ENCODE measurements at regions not wholly inside any gene's neighbourhood (a gene's known extent, or its start where the extent isn't known, plus 50 kb on each side); places are given as distances from the start of the nearest gene placed in this dataset.

DNA sequence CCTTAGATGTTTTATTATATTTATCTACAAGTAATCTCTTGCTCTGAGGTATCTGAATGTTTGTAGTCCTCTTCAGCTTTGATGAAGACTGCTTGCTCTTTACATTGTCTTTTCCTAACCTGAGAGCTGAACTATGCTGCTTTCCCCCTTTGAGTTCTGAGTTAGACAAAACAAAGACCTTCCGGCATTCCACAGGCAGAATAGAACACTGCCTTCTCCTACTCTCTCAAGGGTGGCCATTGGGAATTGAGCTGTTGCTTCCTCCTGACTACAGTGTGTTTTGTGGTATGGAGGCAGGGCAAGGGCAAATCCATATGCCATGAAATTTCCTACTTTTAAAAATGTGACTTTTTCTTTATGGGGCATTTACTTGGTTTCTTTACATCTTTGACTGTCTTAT is 841.0 kb downstream of the FAM133A start:
- Mint-ChIP-seq H3K36me3 (peaks cover 14% of the 10 kb centered on the region), H3K27me3 (ENCODE audit: low read depth) (no peaks in the 10 kb centered on the region), H3K9me3 (peaks cover 15% of the 10 kb centered on the region), H3K4me1 (peaks cover 14% of the 10 kb centered on the region), H3K27ac (peak overlapping the region; percentile 86), H3K4me3 (no peak overlapping the region)
- ChIA-PET POLR2A (no interaction called here), CTCF (no interaction called here)
- ATAC-seq (peak; percentile 91), DNase-seq (ENCODE audit: low spot score) (no peak)
- TF ChIP-seq SMAD3 (CRISPR knock-in tag; IDR thresholded peaks at IDR 0.05; ENCODE audit: borderline replicate concordance) (no peak), PRRX2 (CRISPR knock-in tag; IDR thresholded peaks at IDR 0.05) (no peak), GRHL2 (CRISPR knock-in tag; IDR thresholded peaks at IDR 0.05; ENCODE audit: insufficient replicate concordance, severe bottlenecking) (no peak)
- TF ChIP-seq, protein P1, sequence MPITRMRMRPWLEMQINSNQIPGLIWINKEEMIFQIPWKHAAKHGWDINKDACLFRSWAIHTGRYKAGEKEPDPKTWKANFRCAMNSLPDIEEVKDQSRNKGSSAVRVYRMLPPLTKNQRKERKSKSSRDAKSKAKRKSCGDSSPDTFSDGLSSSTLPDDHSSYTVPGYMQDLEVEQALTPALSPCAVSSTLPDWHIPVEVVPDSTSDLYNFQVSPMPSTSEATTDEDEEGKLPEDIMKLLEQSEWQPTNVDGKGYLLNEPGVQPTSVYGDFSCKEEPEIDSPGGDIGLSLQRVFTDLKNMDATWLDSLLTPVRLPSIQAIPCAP (CRISPR knock-in tag; IDR thresholded peaks at IDR 0.05) = no peak
- TF ChIP-seq, protein P2, sequence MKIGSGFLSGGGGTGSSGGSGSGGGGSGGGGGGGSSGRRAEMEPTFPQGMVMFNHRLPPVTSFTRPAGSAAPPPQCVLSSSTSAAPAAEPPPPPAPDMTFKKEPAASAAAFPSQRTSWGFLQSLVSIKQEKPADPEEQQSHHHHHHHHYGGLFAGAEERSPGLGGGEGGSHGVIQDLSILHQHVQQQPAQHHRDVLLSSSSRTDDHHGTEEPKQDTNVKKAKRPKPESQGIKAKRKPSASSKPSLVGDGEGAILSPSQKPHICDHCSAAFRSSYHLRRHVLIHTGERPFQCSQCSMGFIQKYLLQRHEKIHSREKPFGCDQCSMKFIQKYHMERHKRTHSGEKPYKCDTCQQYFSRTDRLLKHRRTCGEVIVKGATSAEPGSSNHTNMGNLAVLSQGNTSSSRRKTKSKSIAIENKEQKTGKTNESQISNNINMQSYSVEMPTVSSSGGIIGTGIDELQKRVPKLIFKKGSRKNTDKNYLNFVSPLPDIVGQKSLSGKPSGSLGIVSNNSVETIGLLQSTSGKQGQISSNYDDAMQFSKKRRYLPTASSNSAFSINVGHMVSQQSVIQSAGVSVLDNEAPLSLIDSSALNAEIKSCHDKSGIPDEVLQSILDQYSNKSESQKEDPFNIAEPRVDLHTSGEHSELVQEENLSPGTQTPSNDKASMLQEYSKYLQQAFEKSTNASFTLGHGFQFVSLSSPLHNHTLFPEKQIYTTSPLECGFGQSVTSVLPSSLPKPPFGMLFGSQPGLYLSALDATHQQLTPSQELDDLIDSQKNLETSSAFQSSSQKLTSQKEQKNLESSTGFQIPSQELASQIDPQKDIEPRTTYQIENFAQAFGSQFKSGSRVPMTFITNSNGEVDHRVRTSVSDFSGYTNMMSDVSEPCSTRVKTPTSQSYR (CRISPR knock-in tag; IDR thresholded peaks at IDR 0.05) = no peak

DNA sequence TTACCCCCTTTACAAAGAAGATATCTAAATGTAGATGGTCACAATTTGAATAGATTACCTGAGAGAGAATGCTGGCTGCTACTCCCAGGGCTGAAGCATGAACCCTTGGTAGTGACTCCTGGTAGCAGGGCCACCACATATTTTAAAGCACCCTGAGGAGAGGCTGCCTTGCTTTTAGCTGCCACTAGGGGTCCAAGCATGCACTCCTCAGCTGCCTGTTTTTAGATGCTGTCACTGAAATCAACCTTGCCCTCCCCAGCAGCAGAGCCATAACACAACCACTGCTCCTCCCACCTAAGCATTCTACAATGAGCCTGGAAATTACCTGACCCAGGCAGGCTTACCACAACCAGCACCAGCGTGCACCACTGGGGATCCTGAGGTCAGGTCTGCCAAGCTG is 850.9 kb downstream of the FAM133A start:
- DNase-seq (ENCODE audit: low spot score) (no peak), ATAC-seq (peak; percentile 78)
- Mint-ChIP-seq H3K36me3 (peaks cover 57% of the 10 kb centered on the region), H3K4me3 (no peak overlapping the region), H3K4me1 (no peaks in the 10 kb centered on the region), H3K9me3 (peaks cover 58% of the 10 kb centered on the region), H3K27ac (no peak overlapping the region), H3K27me3 (ENCODE audit: low read depth) (no peaks in the 10 kb centered on the region; the same call in 1 of the 2 replicates)
- ChIA-PET POLR2A (no interaction called here), CTCF (interaction anchor here (1.0 kb wide), 1 partner anchor 32 kb away, joined by 3 read pairs; no protein-coding TSS in a partner anchor)
- TF ChIP-seq, protein P3, sequence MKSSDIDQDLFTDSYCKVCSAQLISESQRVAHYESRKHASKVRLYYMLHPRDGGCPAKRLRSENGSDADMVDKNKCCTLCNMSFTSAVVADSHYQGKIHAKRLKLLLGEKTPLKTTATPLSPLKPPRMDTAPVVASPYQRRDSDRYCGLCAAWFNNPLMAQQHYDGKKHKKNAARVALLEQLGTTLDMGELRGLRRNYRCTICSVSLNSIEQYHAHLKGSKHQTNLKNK (CRISPR knock-in tag; IDR thresholded peaks at IDR 0.05) = no peak
- TF ChIP-seq, protein P4, sequence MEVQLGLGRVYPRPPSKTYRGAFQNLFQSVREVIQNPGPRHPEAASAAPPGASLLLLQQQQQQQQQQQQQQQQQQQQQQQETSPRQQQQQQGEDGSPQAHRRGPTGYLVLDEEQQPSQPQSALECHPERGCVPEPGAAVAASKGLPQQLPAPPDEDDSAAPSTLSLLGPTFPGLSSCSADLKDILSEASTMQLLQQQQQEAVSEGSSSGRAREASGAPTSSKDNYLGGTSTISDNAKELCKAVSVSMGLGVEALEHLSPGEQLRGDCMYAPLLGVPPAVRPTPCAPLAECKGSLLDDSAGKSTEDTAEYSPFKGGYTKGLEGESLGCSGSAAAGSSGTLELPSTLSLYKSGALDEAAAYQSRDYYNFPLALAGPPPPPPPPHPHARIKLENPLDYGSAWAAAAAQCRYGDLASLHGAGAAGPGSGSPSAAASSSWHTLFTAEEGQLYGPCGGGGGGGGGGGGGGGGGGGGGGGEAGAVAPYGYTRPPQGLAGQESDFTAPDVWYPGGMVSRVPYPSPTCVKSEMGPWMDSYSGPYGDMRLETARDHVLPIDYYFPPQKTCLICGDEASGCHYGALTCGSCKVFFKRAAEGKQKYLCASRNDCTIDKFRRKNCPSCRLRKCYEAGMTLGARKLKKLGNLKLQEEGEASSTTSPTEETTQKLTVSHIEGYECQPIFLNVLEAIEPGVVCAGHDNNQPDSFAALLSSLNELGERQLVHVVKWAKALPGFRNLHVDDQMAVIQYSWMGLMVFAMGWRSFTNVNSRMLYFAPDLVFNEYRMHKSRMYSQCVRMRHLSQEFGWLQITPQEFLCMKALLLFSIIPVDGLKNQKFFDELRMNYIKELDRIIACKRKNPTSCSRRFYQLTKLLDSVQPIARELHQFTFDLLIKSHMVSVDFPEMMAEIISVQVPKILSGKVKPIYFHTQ (CRISPR knock-in tag; IDR thresholded peaks at IDR 0.05) = no peak
- TF ChIP-seq ZNF232 (CRISPR knock-in tag; IDR thresholded peaks at IDR 0.05) = no peak

DNA sequence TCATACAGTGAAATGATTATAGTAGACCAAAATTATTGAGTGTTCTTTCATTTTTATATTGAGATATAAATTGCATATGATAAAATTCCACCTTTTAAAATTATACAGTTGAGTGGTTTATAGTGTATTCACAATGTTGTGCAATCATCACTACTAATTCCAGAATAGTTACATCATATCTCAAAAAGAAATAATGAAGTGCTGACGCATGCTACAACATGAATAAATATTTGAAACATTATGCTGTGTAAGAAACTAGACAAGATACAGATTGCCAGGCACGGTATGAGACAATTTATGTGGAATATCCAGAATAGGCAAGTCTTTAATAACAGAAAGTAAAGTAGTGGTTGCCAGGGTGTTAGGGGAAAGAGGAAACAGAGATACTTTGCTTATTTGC is 871.7 kb downstream of the FAM133A start:
- CTCF ChIA-PET = no interaction called here
- no peak for ATAC-seq

More for the DNA sequence above, 871.7 kb downstream of the FAM133A start:
- no peak overlapping the region for H3K27ac Mint-ChIP-seq
- POLR2A ChIA-PET = no interaction called here
- peaks cover 6% of the 10 kb centered on the region for H3K36me3 Mint-ChIP-seq
- no peak overlapping the region for H3K4me3 Mint-ChIP-seq
- H3K4me1 Mint-ChIP-seq = peaks cover 6% of the 10 kb centered on the region
- peaks cover 6% of the 10 kb centered on the region for H3K9me3 Mint-ChIP-seq
- TF ChIP-seq, protein P5, sequence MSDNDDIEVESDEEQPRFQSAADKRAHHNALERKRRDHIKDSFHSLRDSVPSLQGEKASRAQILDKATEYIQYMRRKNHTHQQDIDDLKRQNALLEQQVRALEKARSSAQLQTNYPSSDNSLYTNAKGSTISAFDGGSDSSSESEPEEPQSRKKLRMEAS (CRISPR knock-in tag; IDR thresholded peaks at IDR 0.05) = no peak
- no peak for TF ChIP-seq NFATC4 (CRISPR knock-in tag; IDR thresholded peaks at IDR 0.05)
- TF ChIP-seq, protein P6, sequence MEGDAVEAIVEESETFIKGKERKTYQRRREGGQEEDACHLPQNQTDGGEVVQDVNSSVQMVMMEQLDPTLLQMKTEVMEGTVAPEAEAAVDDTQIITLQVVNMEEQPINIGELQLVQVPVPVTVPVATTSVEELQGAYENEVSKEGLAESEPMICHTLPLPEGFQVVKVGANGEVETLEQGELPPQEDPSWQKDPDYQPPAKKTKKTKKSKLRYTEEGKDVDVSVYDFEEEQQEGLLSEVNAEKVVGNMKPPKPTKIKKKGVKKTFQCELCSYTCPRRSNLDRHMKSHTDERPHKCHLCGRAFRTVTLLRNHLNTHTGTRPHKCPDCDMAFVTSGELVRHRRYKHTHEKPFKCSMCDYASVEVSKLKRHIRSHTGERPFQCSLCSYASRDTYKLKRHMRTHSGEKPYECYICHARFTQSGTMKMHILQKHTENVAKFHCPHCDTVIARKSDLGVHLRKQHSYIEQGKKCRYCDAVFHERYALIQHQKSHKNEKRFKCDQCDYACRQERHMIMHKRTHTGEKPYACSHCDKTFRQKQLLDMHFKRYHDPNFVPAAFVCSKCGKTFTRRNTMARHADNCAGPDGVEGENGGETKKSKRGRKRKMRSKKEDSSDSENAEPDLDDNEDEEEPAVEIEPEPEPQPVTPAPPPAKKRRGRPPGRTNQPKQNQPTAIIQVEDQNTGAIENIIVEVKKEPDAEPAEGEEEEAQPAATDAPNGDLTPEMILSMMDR (IDR thresholded peaks at IDR 0.05) = no peak
- TF ChIP-seq CBFB (CRISPR knock-in tag; IDR thresholded peaks at IDR 0.05; ENCODE audit: low read depth) = no peak
- TF ChIP-seq, protein P7, sequence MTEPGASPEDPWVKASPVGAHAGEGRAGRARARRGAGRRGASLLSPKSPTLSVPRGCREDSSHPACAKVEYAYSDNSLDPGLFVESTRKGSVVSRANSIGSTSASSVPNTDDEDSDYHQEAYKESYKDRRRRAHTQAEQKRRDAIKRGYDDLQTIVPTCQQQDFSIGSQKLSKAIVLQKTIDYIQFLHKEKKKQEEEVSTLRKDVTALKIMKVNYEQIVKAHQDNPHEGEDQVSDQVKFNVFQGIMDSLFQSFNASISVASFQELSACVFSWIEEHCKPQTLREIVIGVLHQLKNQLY (CRISPR knock-in tag; IDR thresholded peaks at IDR 0.05) = no peak
- TF ChIP-seq MYBL2 (CRISPR knock-in tag; IDR thresholded peaks at IDR 0.05) = no peak
- TF ChIP-seq, protein P8, sequence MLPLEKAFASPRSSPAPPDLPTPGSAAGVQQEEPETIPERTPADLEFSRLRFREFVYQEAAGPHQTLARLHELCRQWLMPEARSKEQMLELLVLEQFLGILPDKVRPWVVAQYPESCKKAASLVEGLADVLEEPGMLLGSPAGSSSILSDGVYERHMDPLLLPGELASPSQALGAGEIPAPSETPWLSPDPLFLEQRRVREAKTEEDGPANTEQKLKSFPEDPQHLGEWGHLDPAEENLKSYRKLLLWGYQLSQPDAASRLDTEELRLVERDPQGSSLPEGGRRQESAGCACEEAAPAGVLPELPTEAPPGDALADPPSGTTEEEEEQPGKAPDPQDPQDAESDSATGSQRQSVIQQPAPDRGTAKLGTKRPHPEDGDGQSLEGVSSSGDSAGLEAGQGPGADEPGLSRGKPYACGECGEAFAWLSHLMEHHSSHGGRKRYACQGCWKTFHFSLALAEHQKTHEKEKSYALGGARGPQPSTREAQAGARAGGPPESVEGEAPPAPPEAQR (CRISPR knock-in tag; IDR thresholded peaks at IDR 0.05) = no peak
- no peak for TF ChIP-seq KAT7 (CRISPR knock-in tag; IDR thresholded peaks at IDR 0.05; ENCODE audit: borderline replicate concordance)
- TF ChIP-seq, protein P9, sequence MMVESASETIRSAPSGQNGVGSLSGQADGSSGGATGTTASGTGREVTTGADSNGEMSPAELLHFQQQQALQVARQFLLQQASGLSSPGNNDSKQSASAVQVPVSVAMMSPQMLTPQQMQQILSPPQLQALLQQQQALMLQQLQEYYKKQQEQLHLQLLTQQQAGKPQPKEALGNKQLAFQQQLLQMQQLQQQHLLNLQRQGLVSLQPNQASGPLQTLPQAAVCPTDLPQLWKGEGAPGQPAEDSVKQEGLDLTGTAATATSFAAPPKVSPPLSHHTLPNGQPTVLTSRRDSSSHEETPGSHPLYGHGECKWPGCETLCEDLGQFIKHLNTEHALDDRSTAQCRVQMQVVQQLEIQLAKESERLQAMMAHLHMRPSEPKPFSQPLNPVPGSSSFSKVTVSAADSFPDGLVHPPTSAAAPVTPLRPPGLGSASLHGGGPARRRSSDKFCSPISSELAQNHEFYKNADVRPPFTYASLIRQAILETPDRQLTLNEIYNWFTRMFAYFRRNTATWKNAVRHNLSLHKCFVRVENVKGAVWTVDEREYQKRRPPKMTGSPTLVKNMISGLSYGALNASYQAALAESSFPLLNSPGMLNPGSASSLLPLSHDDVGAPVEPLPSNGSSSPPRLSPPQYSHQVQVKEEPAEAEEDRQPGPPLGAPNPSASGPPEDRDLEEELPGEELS (CRISPR knock-in tag; IDR thresholded peaks at IDR 0.05) = no peak
- no peak for TF ChIP-seq ZNF232 (CRISPR knock-in tag; IDR thresholded peaks at IDR 0.05)
- H3K27me3 Mint-ChIP-seq (ENCODE audit: low read depth) = no peaks in the 10 kb centered on the region
- no peak for DNase-seq (ENCODE audit: low spot score)

All from WTC11 (cell line).